HCT116 (cell line): ENCODE measurements at regions not wholly inside any gene's neighbourhood (a gene's known extent, or its start where the extent isn't known, plus 50 kb on each side); places are given as distances from the start of the nearest gene placed in this dataset.

ENCODE experiments used
- CEBPB ChIP-seq: IDR thresholded peaks from 2 replicates; pipeline ENCODE4 v1.6.1; 2012; ENCODE audit warnings: low read depth
- EGR1 ChIP-seq: IDR thresholded peaks from 2 replicates; pipeline ENCODE4 v1.6.1; 2012; ENCODE audit warnings: low read depth
- EZH2 ChIP-seq: fragments of 200-600 bp; sonication (generic); IDR thresholded peaks from 2 replicates; pipeline ENCODE4 v1.6.1; 2017; ENCODE audit warnings: antibody characterized with exemption, mixed run types
- JUND ChIP-seq: IDR thresholded peaks from 2 replicates; pipeline ENCODE4 v1.6.1; 2012
- POLR2A ChIP-seq: IDR thresholded peaks from 2 replicates; pipeline ENCODE4 v1.7.0; 2011; ENCODE audit warnings: borderline replicate concordance; ENCODE audit not compliant: insufficient read depth, insufficient read length; ENCODE audit errors: extremely low read depth
- POLR2AphosphoS5 ChIP-seq: IDR thresholded peaks from 2 replicates; pipeline ENCODE4 v1.6.1; 2011; ENCODE audit warnings: mild to moderate bottlenecking, low read depth, low read length, moderate library complexity
- ZNF274 ChIP-seq: fragments of 200-500 bp; sonication (Bioruptor generic); IDR thresholded peaks from 2 replicates; pipeline ENCODE4 v1.6.1; 2014; ENCODE audit warnings: mild to moderate bottlenecking, low read depth, low read length, inconsistent platforms
- TF ChIP-seq, protein P1 (sequence below), 3 experiments: fragments of 200-600 bp in 1 of 3; sonication (generic) in 1 of 3; IDR thresholded peaks in 2 of 3; conservative IDR thresholded peaks in 1 of 3; 2 replicates each; pipeline ENCODE4 v1.5.1; 2012 to 2017; ENCODE audit warnings: low read depth in 2 of 3, low read length in 2 of 3, antibody characterized with exemption in 1 of 3, borderline replicate concordance in 1 of 3, control low read depth in 1 of 3, mild to moderate bottlenecking in 1 of 3, mixed read lengths in 1 of 3, mixed run types in 1 of 3, moderate library complexity in 1 of 3; ENCODE audit not compliant: insufficient read depth in 1 of 3
- TF ChIP-seq, protein P2 (sequence below): IDR thresholded peaks from 2 replicates; pipeline ENCODE4 v1.6.1; 2012

GRCh38 chr2:228542277-228542676 is 360.8 kb upstream of the SPHKAP start:
- TF ChIP-seq, protein P1, sequence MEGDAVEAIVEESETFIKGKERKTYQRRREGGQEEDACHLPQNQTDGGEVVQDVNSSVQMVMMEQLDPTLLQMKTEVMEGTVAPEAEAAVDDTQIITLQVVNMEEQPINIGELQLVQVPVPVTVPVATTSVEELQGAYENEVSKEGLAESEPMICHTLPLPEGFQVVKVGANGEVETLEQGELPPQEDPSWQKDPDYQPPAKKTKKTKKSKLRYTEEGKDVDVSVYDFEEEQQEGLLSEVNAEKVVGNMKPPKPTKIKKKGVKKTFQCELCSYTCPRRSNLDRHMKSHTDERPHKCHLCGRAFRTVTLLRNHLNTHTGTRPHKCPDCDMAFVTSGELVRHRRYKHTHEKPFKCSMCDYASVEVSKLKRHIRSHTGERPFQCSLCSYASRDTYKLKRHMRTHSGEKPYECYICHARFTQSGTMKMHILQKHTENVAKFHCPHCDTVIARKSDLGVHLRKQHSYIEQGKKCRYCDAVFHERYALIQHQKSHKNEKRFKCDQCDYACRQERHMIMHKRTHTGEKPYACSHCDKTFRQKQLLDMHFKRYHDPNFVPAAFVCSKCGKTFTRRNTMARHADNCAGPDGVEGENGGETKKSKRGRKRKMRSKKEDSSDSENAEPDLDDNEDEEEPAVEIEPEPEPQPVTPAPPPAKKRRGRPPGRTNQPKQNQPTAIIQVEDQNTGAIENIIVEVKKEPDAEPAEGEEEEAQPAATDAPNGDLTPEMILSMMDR (IDR thresholded peaks at IDR 0.05 in 2 of 3, conservative IDR thresholded peaks at IDR 0.05 in 1 of 3; ENCODE audit: borderline replicate concordance in 1 of 3, insufficient read depth in 1 of 3, low read depth in 2 of 3, low read length in 2 of 3): no peak
- TF ChIP-seq EZH2: no peak
- no peak for TF ChIP-seq JUND
- TF ChIP-seq POLR2A: no peak
- no peak for TF ChIP-seq POLR2AphosphoS5
- TF ChIP-seq EGR1: no peak
- TF ChIP-seq ZNF274: no peak
- TF ChIP-seq, protein P2, sequence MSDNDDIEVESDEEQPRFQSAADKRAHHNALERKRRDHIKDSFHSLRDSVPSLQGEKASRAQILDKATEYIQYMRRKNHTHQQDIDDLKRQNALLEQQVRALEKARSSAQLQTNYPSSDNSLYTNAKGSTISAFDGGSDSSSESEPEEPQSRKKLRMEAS: no peak
- no peak for TF ChIP-seq CEBPB
